CD14-positive monocyte (primary cell): ENCODE measurements at regions not wholly inside any gene's neighbourhood (a gene's known extent, or its start where the extent isn't known, plus 50 kb on each side); places are given as distances from the start of the nearest gene placed in this dataset.
A peak's percentile ranks its signal among the peaks of the same experiment; 100 is the strongest.

Source experiments
- DNase-seq, 3 donors: peaks; one replicate each; pipeline ENCODE4 v3.0.0-alpha.2; 2011 to 2022
- H2AFZ ChIP-seq: 2 replicates; pipeline ENCODE4 v1.6.0; 2012; ENCODE audit warnings: mild to moderate bottlenecking, low read depth, low read length, inconsistent platforms; ENCODE audit not compliant: insufficient read depth, poor library complexity, severe bottlenecking
- H3K27ac ChIP-seq, 2 donors: 1 replicate in 1 of 2; 2 replicates in 1 of 2; pipeline ENCODE4 v1.5.1; 2012 to 2013; ENCODE audit warnings: low read length in 2 of 2, control low read depth in 1 of 2, inconsistent platforms in 1 of 2, low read depth in 1 of 2, mild to moderate bottlenecking in 1 of 2
- H3K27me3 ChIP-seq, 2 donors: one replicate each; pipeline versions ENCODE4 v1.6.0 to v1.6.1; 2011 to 2013; ENCODE audit warnings: low read length in 2 of 2; ENCODE audit not compliant: control insufficient read depth in 2 of 2, insufficient read depth in 2 of 2
- H3K36me3 ChIP-seq, 2 donors: replicated peaks in 1 of 2; 1 replicate in 1 of 2; 2 replicates in 1 of 2; pipeline versions ENCODE4 v1.5.1 to v1.6.1; 2012 to 2013; ENCODE audit warnings: low read length in 2 of 2, control low read depth in 1 of 2, inconsistent platforms in 1 of 2, mild to moderate bottlenecking in 1 of 2; ENCODE audit not compliant: insufficient read depth in 2 of 2, control insufficient read depth in 1 of 2
- H3K4me1 ChIP-seq, 2 donors: 1 replicate in 1 of 2; 2 replicates in 1 of 2; pipeline versions ENCODE4 v1.5.1 to v1.6.1; 2012 to 2013; ENCODE audit warnings: low read length in 2 of 2, control low read depth in 1 of 2, inconsistent platforms in 1 of 2, mild to moderate bottlenecking in 1 of 2, moderate library complexity in 1 of 2; ENCODE audit not compliant: insufficient read depth in 2 of 2, control insufficient read depth in 1 of 2
- H3K4me2 ChIP-seq: replicated peaks from 2 replicates; pipeline ENCODE3; 2012; ENCODE audit warnings: low read length, moderate library complexity, mild to moderate bottlenecking; ENCODE audit not compliant: poor library complexity, severe bottlenecking; ENCODE audit errors: extremely low read depth
- H3K4me3 ChIP-seq, 3 experiments: fragments of 200-600 bp in 1 of 3; sonication (generic) in 1 of 3; replicated peaks in 1 of 3; 1 replicate in 2 of 3; 2 replicates in 1 of 3; pipeline ENCODE4 v1.5.1; 2011 to 2013; ENCODE audit warnings: low read length in 3 of 3, mild to moderate bottlenecking in 3 of 3, control low read depth in 2 of 3, low read depth in 2 of 3, inconsistent platforms in 1 of 3, moderate library complexity in 1 of 3
- H3K79me2 ChIP-seq: 2 replicates; pipeline ENCODE4 v1.6.0; 2012; ENCODE audit warnings: mild to moderate bottlenecking, control low read depth, inconsistent platforms, low read length, moderate library complexity; ENCODE audit not compliant: insufficient read depth
- H3K9ac ChIP-seq: 2 replicates; pipeline ENCODE4 v1.6.0; 2017; ENCODE audit warnings: low read length, mild to moderate bottlenecking; ENCODE audit not compliant: insufficient read depth, poor library complexity, severe bottlenecking
- H3K9me3 ChIP-seq, 2 donors: replicated peaks in 1 of 2; 1 replicate in 1 of 2; 2 replicates in 1 of 2; pipeline versions ENCODE4 v1.5.1 to v1.6.1; 2012 to 2013; ENCODE audit warnings: low read length in 2 of 2, control low read depth in 1 of 2; ENCODE audit not compliant: control insufficient read depth in 1 of 2, insufficient read depth in 1 of 2
- H4K20me1 ChIP-seq: 2 replicates; pipeline ENCODE4 v1.6.0; 2012; ENCODE audit warnings: mild to moderate bottlenecking, low read length, control low read depth, moderate library complexity; ENCODE audit not compliant: insufficient read depth
- H3K27ac Mint-ChIP-seq, 7 donors: one replicate each; pipeline ENCODE4 v1.8.0; 2020; ENCODE audit warnings: mild to moderate bottlenecking in 7 of 7, mixed read lengths in 7 of 7, moderate library complexity in 6 of 7, inconsistent platforms in 2 of 7
- H3K27me3 Mint-ChIP-seq, 3 donors: one replicate each; pipeline ENCODE4 v1.8.0; 2021 to 2022; ENCODE audit warnings: low read depth in 3 of 3, mild to moderate bottlenecking in 3 of 3, mixed read lengths in 3 of 3, moderate library complexity in 3 of 3, inconsistent platforms in 1 of 3
- H3K36me3 Mint-ChIP-seq, 2 donors: one replicate each; pipeline ENCODE4 v1.8.0; 2020; ENCODE audit warnings: mixed read lengths in 2 of 2, inconsistent platforms in 1 of 2, mild to moderate bottlenecking in 1 of 2
- H3K4me1 Mint-ChIP-seq: one replicate; pipeline ENCODE4 v1.8.0; 2020; ENCODE audit warnings: mild to moderate bottlenecking, mixed read lengths
- H3K4me3 Mint-ChIP-seq, 2 donors: one replicate each; pipeline ENCODE4 v1.8.0; 2020; ENCODE audit warnings: mild to moderate bottlenecking in 2 of 2, mixed read lengths in 2 of 2, moderate library complexity in 1 of 2
- H3K9me3 Mint-ChIP-seq, 7 donors: one replicate each; pipeline ENCODE4 v1.8.0; 2020 to 2022; ENCODE audit warnings: mixed read lengths in 7 of 7, mild to moderate bottlenecking in 6 of 7, moderate library complexity in 6 of 7, inconsistent platforms in 2 of 7
- CTCF ChIP-seq: fragments of 200-600 bp; IDR thresholded peaks from one replicate; pipeline ENCODE4 v1.8.0; 2022; ENCODE audit warnings: antibody characterized with exemption, mild to moderate bottlenecking
- WGBS: methylation state at CpG from one replicate; pipeline ENCODE4 v1.1.5; 2013; ENCODE audit warnings: missing lambda C conversion rate; ENCODE audit not compliant: insufficient coverage; 5-methylcytosine and 5-hydroxymethylcytosine counted together
- intact Hi-C, 2 donors: fragments of 100-400 bp; cut with micrococcal nuclease; formaldehyde crosslinking; loops; one replicate each; pipeline versions ENCODE4 v1.15.0 to v1.15.1; 2023

GRCh38 chr13:85698256-85698655 lies 101.0 kb downstream of the SLITRK6 start:
- no peaks in the 10 kb centered on the region for H3K36me3 Mint-ChIP-seq
- H3K4me3 Mint-ChIP-seq, result no peak overlapping the region
- DNase-seq, result no peak
- TF ChIP-seq CTCF, result no peak
- no peak overlapping the region for H3K27ac Mint-ChIP-seq
- Histone ChIP-seq H3K9me3 (peaks cover 4 to 8% of the 10 kb centered on the region in 2 donors), H3K9ac (no peak overlapping the region), H4K20me1 (no peaks in the 10 kb centered on the region), H3K27ac (no peak overlapping the region), H3K4me1 (no peaks in the 10 kb centered on the region), H3K79me2 (no peaks in the 10 kb centered on the region), H3K4me2 (no peak overlapping the region), H3K4me3 (no peak overlapping the region), H2AFZ (no peak overlapping the region), H3K27me3 (no peaks in the 10 kb centered on the region), H3K36me3 (no peaks in the 10 kb centered on the region)
- peaks cover 5% of the 10 kb centered on the region for H3K4me1 Mint-ChIP-seq
- intact Hi-C loops, result no loop called here
- WGBS, result 61% methylated on average over 3 of the region's 4 CpGs
- H3K9me3 Mint-ChIP-seq, result peaks cover 6 to 30% (median 17%) of the 10 kb centered on the region in 7 donors
- peaks cover 0 to 2% (median 0%) of the 10 kb centered on the region in 3 donors for H3K27me3 Mint-ChIP-seq

GRCh38 chr13:85694992-85695391 lies 104.2 kb downstream of the SLITRK6 start:
- peaks cover 0 to 5% (median 0%) of the 10 kb centered on the region in 3 donors for H3K27me3 Mint-ChIP-seq
- no peaks in the 10 kb centered on the region for H3K4me1 ChIP-seq
- intact Hi-C loops, result no loop called here
- H3K79me2 ChIP-seq, result no peaks in the 10 kb centered on the region
- H3K27ac ChIP-seq, result no peak overlapping the region
- no peaks in the 10 kb centered on the region for H3K27me3 ChIP-seq
- no peak overlapping the region for H3K9ac ChIP-seq
- no peaks in the 10 kb centered on the region for H4K20me1 ChIP-seq
- H3K4me2 ChIP-seq, result no peak overlapping the region
- no peaks in the 10 kb centered on the region for H3K36me3 ChIP-seq
- no peak overlapping the region for H3K4me3 ChIP-seq
- no CpG with 5 or more reads among the region's 4 CpGs for WGBS
- no peak for DNase-seq
- H3K36me3 Mint-ChIP-seq, result no peaks in the 10 kb centered on the region
- TF ChIP-seq CTCF, result no peak
- peaks cover 3 to 24% (median 14%) of the 10 kb centered on the region in 7 donors for H3K9me3 Mint-ChIP-seq
- no peak overlapping the region for H3K27ac Mint-ChIP-seq
- peaks cover 3 to 4% of the 10 kb centered on the region in 2 donors for H3K9me3 ChIP-seq
- peak overlapping the region in 1 of 2 donors; percentile 2 for H3K4me3 Mint-ChIP-seq
- peaks cover 5% of the 10 kb centered on the region for H3K4me1 Mint-ChIP-seq
- no peak overlapping the region for H2AFZ ChIP-seq
